NCI-H446 (cell line): ENCODE measurements at regions not wholly inside any gene's neighbourhood (a gene's known extent, or its start where the extent isn't known, plus 50 kb on each side); places are given as distances from the start of the nearest gene placed in this dataset.

ENCODE experiments used
- DNase-seq, 2 experiments: peaks; one replicate each; lab custom pipeline; 2025; lab: John Stamatoyannopoulos, UW

GRCh38 chr11:16440136-16440535 lies 83.8 kb upstream of the SOX6 start:
- DNase-seq: no peak

- no peak for DNase-seq
Measured at GRCh38 chr11:16434036-16434435, 77.7 kb upstream of the SOX6 start.

- DNase-seq: no peak
Measured at GRCh38 chr11:16430674-16431073, 74.3 kb upstream of the SOX6 start.

- DNase-seq: no peak
Measured at GRCh38 chr11:16421826-16422225, 65.5 kb upstream of the SOX6 start.

GRCh38 chr11:16418428-16419097 lies 62.2 kb upstream of the SOX6 start:
- DNase-seq: no peak

- no peak for DNase-seq
Measured at GRCh38 chr11:16412525-16413172, 56.3 kb upstream of the SOX6 start.

GRCh38 chr11:16410479-16410878 lies 54.1 kb upstream of the SOX6 start:
- DNase-seq: no peak

GRCh38 chr11:16408619-16409018 lies 52.3 kb upstream of the SOX6 start:
- no peak for DNase-seq

- DNase-seq: no peak
Measured at GRCh38 chr11:16406226-16406625, 49.9 kb upstream of the SOX6 start.
